SU-DHL-6 (cell line): ENCODE measurements at regions not wholly inside any gene's neighbourhood (a gene's known extent, or its start where the extent isn't known, plus 50 kb on each side); places are given as distances from the start of the nearest gene placed in this dataset.

ENCODE experiments used
- EZH2phosphoT487 ChIP-seq: fragments of 200-600 bp; sonication (generic), shearing (Covaris generic); conservative IDR thresholded peaks from 2 replicates; pipeline ENCODE4 v1.6.1; 2018; ENCODE audit warnings: mild to moderate bottlenecking, antibody characterized with exemption, low read length, moderate library complexity, mixed read lengths
- TF ChIP-seq, protein P1 (sequence below): fragments of 200-600 bp; sonication (generic); IDR thresholded peaks from one replicate; pipeline ENCODE4 v1.5.1; 2017; ENCODE audit warnings: antibody characterized with exemption, mild to moderate bottlenecking, low read length, moderate library complexity; ENCODE audit not compliant: insufficient read depth, poor library complexity, severe bottlenecking

DNA sequence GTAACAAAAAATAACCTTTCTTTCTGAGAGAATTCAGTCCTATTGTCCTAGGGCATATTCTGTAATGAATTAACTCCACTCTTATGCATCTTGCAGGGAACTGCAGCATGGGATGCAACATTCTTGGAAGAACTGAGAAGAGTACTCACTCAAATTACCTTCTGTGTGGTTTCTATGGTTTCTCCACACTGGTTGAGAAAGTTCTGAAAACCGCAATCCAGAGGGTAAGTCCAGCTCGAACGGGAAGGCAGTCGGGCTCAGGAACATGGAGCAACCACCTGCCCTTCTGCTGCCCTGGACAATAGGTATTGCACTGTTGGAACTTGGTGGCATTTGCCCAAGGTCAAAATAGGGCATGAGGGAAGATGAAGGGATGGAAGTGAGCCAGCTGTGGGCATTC is 59.6 kb upstream of the CDK13 start:
- TF ChIP-seq, protein P1, sequence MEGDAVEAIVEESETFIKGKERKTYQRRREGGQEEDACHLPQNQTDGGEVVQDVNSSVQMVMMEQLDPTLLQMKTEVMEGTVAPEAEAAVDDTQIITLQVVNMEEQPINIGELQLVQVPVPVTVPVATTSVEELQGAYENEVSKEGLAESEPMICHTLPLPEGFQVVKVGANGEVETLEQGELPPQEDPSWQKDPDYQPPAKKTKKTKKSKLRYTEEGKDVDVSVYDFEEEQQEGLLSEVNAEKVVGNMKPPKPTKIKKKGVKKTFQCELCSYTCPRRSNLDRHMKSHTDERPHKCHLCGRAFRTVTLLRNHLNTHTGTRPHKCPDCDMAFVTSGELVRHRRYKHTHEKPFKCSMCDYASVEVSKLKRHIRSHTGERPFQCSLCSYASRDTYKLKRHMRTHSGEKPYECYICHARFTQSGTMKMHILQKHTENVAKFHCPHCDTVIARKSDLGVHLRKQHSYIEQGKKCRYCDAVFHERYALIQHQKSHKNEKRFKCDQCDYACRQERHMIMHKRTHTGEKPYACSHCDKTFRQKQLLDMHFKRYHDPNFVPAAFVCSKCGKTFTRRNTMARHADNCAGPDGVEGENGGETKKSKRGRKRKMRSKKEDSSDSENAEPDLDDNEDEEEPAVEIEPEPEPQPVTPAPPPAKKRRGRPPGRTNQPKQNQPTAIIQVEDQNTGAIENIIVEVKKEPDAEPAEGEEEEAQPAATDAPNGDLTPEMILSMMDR, result no peak
- no peak for TF ChIP-seq EZH2phosphoT487
